Effector memory CD8-positive, alpha-beta T cell (primary cell): ENCODE measurements at regions not wholly inside any gene's neighbourhood (a gene's known extent, or its start where the extent isn't known, plus 50 kb on each side); places are given as distances from the start of the nearest gene placed in this dataset.

Source experiments
- ATAC-seq: fragments of 150-1000 bp; cut with Tn5 transposase; replicated peaks from 2 replicates; pipeline ENCODE4 v1.10.0; 2021; ENCODE audit warnings: mild to moderate bottlenecking, moderate library complexity
- DNase-seq, 3 experiments: peaks; one replicate each; pipeline ENCODE4 v3.0.0; 2021
- H3K27ac Mint-ChIP-seq, 2 donors: one replicate each; pipeline ENCODE4 v1.8.0; 2022; ENCODE audit warnings: mild to moderate bottlenecking in 2 of 2, mixed read lengths in 2 of 2, moderate library complexity in 2 of 2
- H3K27me3 Mint-ChIP-seq, 2 donors: one replicate each; pipeline ENCODE4 v1.8.0; 2022; ENCODE audit warnings: mixed read lengths in 2 of 2
- H3K36me3 Mint-ChIP-seq: one replicate; pipeline ENCODE4 v1.8.0; 2022; ENCODE audit warnings: mild to moderate bottlenecking, moderate library complexity, mixed read lengths; ENCODE audit not compliant: insufficient read depth
- H3K4me1 Mint-ChIP-seq, 2 donors: one replicate each; pipeline ENCODE4 v1.8.0; 2022; ENCODE audit warnings: low read depth in 2 of 2, mixed read lengths in 2 of 2
- H3K4me3 Mint-ChIP-seq, 2 donors: one replicate each; pipeline ENCODE4 v1.8.0; 2022; ENCODE audit warnings: mild to moderate bottlenecking in 2 of 2, mixed read lengths in 2 of 2, moderate library complexity in 2 of 2
- H3K9me3 Mint-ChIP-seq, 2 donors: one replicate each; pipeline ENCODE4 v1.8.0; 2022; ENCODE audit warnings: mixed read lengths in 2 of 2

GRCh38 chr6:81694855-81695254, 57.6 kb downstream of the TENT5A start:
- Mint-ChIP-seq H3K27ac (no peak overlapping the region), H3K4me1 (no peaks in the 10 kb centered on the region), H3K36me3 (no peaks in the 10 kb centered on the region), H3K4me3 (no peak overlapping the region), H3K9me3 (no peaks in the 10 kb centered on the region), H3K27me3 (no peaks in the 10 kb centered on the region)
- no peak for DNase-seq
- no peak for ATAC-seq

GRCh38 chr6:81694207-81694606, 58.3 kb downstream of the TENT5A start:
- Mint-ChIP-seq H3K4me1 (no peaks in the 10 kb centered on the region), H3K27ac (no peak overlapping the region), H3K36me3 (no peaks in the 10 kb centered on the region), H3K4me3 (no peak overlapping the region), H3K27me3 (no peaks in the 10 kb centered on the region), H3K9me3 (no peaks in the 10 kb centered on the region)
- ATAC-seq (no peak), DNase-seq (no peak)

- ATAC-seq (no peak), DNase-seq (no peak)
- H3K36me3 Mint-ChIP-seq = no peaks in the 10 kb centered on the region
- no peaks in the 10 kb centered on the region for H3K9me3 Mint-ChIP-seq
- no peaks in the 10 kb centered on the region for H3K27me3 Mint-ChIP-seq
- no peak overlapping the region for H3K4me3 Mint-ChIP-seq
- no peak overlapping the region for H3K27ac Mint-ChIP-seq
- no peaks in the 10 kb centered on the region for H3K4me1 Mint-ChIP-seq
Measured at GRCh38 chr6:81693266-81693665, 59.2 kb downstream of the TENT5A start.

- Mint-ChIP-seq H3K27me3 (no peaks in the 10 kb centered on the region), H3K4me1 (no peaks in the 10 kb centered on the region), H3K36me3 (no peaks in the 10 kb centered on the region), H3K4me3 (no peak overlapping the region), H3K27ac (no peak overlapping the region), H3K9me3 (no peaks in the 10 kb centered on the region)
- ATAC-seq = no peak
- DNase-seq = no peak
Measured at GRCh38 chr6:81690073-81690472, 62.4 kb downstream of the TENT5A start.

- Mint-ChIP-seq H3K27me3 (no peaks in the 10 kb centered on the region), H3K27ac (no peak overlapping the region), H3K4me1 (no peaks in the 10 kb centered on the region), H3K36me3 (no peaks in the 10 kb centered on the region), H3K9me3 (no peaks in the 10 kb centered on the region), H3K4me3 (no peak overlapping the region)
- ATAC-seq (no peak), DNase-seq (no peak)
Measured at GRCh38 chr6:81689580-81689979, 62.9 kb downstream of the TENT5A start.

GRCh38 chr6:81683912-81684311, 68.6 kb downstream of the TENT5A start:
- Mint-ChIP-seq H3K27me3 (no peaks in the 10 kb centered on the region), H3K9me3 (peaks cover 0 to 2% of the 10 kb centered on the region in 2 donors), H3K4me1 (no peaks in the 10 kb centered on the region), H3K36me3 (no peaks in the 10 kb centered on the region), H3K4me3 (no peak overlapping the region), H3K27ac (no peak overlapping the region)
- no peak for ATAC-seq
- no peak for DNase-seq

GRCh38 chr6:81682858-81683620, 69.4 kb downstream of the TENT5A start:
- no peak for DNase-seq
- Mint-ChIP-seq H3K27me3 (no peaks in the 10 kb centered on the region), H3K4me3 (no peak overlapping the region), H3K4me1 (no peaks in the 10 kb centered on the region), H3K27ac (no peak overlapping the region), H3K36me3 (no peaks in the 10 kb centered on the region), H3K9me3 (peaks cover 0 to 2% of the 10 kb centered on the region in 2 donors)
- ATAC-seq = no peak

GRCh38 chr6:81682235-81682795, 70.2 kb downstream of the TENT5A start:
- Mint-ChIP-seq H3K27ac (no peak overlapping the region), H3K36me3 (no peaks in the 10 kb centered on the region), H3K4me1 (no peaks in the 10 kb centered on the region), H3K27me3 (no peaks in the 10 kb centered on the region), H3K4me3 (no peak overlapping the region), H3K9me3 (peaks cover 0 to 2% of the 10 kb centered on the region in 2 donors)
- ATAC-seq = no peak
- no peak for DNase-seq

- peaks cover 6% of the 10 kb centered on the region in 2 donors for H3K9me3 Mint-ChIP-seq
- H3K27me3 Mint-ChIP-seq = no peaks in the 10 kb centered on the region
- DNase-seq (no peak), ATAC-seq (no peak)
- no peaks in the 10 kb centered on the region for H3K4me1 Mint-ChIP-seq
- no peak overlapping the region for H3K27ac Mint-ChIP-seq
- H3K4me3 Mint-ChIP-seq = no peak overlapping the region
- no peaks in the 10 kb centered on the region for H3K36me3 Mint-ChIP-seq
Measured at GRCh38 chr6:81669445-81669844, 83.0 kb downstream of the TENT5A start.

GRCh38 chr6:81668615-81669047, 83.8 kb downstream of the TENT5A start:
- no peak overlapping the region for H3K27ac Mint-ChIP-seq
- no peaks in the 10 kb centered on the region for H3K36me3 Mint-ChIP-seq
- ATAC-seq (no peak), DNase-seq (no peak)
- no peaks in the 10 kb centered on the region for H3K4me1 Mint-ChIP-seq
- no peak overlapping the region for H3K4me3 Mint-ChIP-seq
- H3K27me3 Mint-ChIP-seq = no peaks in the 10 kb centered on the region
- peaks cover 2% of the 10 kb centered on the region in 2 donors for H3K9me3 Mint-ChIP-seq

- Mint-ChIP-seq H3K36me3 (no peaks in the 10 kb centered on the region), H3K9me3 (no peaks in the 10 kb centered on the region), H3K4me3 (no peak overlapping the region), H3K4me1 (no peaks in the 10 kb centered on the region), H3K27me3 (no peaks in the 10 kb centered on the region), H3K27ac (no peak overlapping the region)
- ATAC-seq (no peak), DNase-seq (no peak)
Measured at GRCh38 chr6:81666481-81666880, 86.0 kb downstream of the TENT5A start.

GRCh38 chr6:81656231-81656630, 96.2 kb downstream of the TENT5A start:
- Mint-ChIP-seq H3K27ac (no peak overlapping the region), H3K4me3 (no peak overlapping the region), H3K4me1 (no peaks in the 10 kb centered on the region), H3K27me3 (no peaks in the 10 kb centered on the region), H3K9me3 (peaks cover 4 to 6% of the 10 kb centered on the region in 2 donors), H3K36me3 (no peaks in the 10 kb centered on the region)
- DNase-seq = no peak
- ATAC-seq = no peak

- Mint-ChIP-seq H3K4me3 (no peak overlapping the region), H3K9me3 (peaks cover 4 to 6% of the 10 kb centered on the region in 2 donors), H3K4me1 (no peaks in the 10 kb centered on the region), H3K36me3 (no peaks in the 10 kb centered on the region), H3K27me3 (no peaks in the 10 kb centered on the region), H3K27ac (no peak overlapping the region)
- ATAC-seq (no peak), DNase-seq (no peak)
Measured at GRCh38 chr6:81655696-81656095, 96.8 kb downstream of the TENT5A start.

GRCh38 chr6:81648502-81648901, 104.0 kb downstream of the TENT5A start:
- H3K9me3 Mint-ChIP-seq = peaks cover 10 to 11% of the 10 kb centered on the region in 2 donors
- no peak overlapping the region for H3K27ac Mint-ChIP-seq
- no peaks in the 10 kb centered on the region for H3K36me3 Mint-ChIP-seq
- no peaks in the 10 kb centered on the region for H3K4me1 Mint-ChIP-seq
- DNase-seq (no peak), ATAC-seq (no peak)
- H3K4me3 Mint-ChIP-seq = no peak overlapping the region
- H3K27me3 Mint-ChIP-seq = no peaks in the 10 kb centered on the region
